HS-5 (cell line): ENCODE measurements at regions not wholly inside any gene's neighbourhood (a gene's known extent, or its start where the extent isn't known, plus 50 kb on each side); places are given as distances from the start of the nearest gene placed in this dataset.
A peak's percentile ranks its signal among the peaks of the same experiment; 100 is the strongest.

Source experiments
- DNase-seq: peaks from one replicate; pipeline ENCODE4 v3.0.0-alpha.2; 2012; ENCODE audit warnings: low read depth

DNA sequence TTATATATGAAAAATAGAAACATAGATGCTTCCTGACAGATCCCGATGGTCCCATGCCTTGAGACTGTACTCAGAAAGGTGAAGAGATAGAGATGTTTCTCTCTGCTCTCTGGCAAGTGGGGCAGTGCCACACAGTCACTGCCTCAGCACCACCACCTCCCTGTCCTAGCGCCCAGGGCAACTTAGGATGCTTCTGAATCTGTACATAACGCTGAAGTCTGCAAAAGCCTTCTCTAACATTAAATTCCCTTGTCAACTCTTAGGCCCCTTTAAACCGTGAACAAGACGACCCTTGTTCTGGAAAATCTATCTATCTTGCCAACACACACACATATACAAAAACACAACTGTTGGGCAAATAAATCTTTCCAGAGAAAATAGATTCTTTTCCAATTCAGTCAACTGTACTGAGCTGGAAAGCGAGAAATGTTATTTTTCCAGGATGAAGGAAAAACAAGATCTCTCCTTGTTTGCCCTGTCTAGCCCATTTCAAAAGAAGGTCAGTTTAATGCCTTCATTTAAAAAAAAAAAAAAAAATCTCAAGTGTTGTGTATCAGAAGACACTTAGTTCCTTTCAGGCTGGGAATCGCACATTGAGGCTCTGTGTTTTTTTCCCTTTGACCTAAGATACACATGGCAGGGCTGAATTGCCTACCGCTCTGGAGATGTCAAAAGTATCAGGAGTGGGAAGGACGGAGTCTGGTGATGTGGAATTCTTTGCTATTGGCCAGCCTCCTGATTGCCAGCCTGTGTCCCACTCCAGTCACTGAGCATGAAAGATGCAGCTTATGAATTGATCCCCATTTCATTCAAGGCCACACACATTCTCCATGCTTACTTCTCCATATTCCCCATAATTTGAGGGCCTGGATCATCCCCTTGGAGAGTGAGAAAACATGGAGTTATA is 241.4 kb downstream of the LACC1 start:
- DNase-seq, result no peak

DNA sequence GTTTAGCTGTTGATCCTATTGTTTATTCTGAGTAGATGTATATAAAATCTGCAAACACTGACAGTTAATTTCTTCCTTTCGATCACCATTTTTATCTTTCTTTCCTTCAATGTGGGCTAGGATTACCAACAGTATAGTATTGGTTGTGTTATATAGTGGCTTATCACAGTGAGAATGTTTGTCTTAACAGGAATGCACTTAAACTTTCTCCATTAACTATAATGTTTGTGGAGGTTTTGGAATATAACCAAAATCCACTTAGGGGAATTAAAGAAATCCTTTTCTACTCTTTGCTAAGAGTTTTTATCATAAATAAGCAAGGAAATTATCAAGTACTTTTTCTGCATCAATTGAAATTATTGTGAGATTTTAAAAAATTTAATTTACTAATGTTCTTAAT is 244.6 kb downstream of the LACC1 start:
- DNase-seq, result no peak

DNA sequence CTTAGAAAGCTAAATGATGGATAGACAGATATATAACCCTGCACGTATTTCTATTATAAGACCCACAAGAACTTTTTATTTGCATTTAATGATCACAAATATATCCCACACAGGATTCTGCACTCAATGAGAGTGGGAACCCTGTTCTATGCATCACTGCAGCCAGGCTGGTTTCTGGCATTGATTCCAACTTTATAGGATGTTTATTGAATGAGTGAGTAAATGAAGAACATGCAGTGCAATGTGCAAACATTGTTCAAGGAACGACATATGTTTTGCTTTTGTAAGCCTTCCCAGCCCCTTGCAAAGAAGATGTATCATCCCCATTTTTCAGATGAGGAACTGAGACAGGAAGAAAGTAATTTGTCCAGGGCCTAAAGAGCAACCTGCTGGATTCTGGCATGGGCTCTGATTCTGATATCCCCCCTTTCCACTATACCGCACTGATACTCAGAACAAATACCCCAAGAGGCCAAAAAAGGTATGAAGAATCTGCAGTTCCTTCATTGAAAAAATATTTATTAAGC is 246.3 kb downstream of the LACC1 start:
- no peak for DNase-seq

DNA sequence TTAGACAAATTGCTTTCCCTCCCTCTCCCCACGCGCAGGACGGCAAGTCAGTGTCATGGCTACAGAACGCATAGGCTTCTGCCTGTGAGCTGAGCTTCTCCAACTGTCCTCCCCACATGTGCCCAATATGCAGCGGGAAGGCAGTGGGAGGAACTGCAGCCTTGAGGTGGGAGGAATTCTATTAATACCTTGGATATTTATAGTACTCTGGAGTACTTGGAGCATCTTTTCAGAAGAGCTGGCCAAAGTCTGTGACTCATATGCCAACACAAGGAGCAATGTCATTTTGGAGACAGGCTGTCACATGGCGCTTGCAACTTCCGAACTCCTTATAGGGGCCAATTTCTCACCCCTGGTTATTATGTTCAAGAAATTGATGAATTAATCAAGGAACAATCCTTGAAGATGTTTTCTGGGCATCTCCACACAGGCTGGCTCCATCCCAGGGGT is 245.0 kb upstream of the SERP2 start:
- no peak for DNase-seq

DNA sequence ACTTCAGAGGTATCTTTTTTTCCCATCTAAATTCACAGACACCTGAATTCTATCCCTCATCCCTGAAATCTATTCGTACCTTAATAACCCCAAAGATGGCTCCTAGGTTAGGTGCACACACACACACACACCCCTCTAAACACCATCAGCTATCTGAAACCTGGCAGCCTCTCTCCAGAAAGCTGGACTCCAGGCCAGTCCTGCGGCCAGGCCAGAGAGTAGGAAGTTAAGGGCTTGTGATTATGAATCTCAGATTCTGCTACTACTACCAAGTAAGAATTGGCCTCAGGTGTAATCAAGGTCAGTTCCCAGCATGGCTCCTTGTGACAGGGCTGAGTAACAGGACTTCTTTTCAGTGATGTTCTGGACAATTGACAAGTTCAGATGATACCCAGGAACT is 244.2 kb upstream of the SERP2 start:
- DNase-seq, result no peak

DNA sequence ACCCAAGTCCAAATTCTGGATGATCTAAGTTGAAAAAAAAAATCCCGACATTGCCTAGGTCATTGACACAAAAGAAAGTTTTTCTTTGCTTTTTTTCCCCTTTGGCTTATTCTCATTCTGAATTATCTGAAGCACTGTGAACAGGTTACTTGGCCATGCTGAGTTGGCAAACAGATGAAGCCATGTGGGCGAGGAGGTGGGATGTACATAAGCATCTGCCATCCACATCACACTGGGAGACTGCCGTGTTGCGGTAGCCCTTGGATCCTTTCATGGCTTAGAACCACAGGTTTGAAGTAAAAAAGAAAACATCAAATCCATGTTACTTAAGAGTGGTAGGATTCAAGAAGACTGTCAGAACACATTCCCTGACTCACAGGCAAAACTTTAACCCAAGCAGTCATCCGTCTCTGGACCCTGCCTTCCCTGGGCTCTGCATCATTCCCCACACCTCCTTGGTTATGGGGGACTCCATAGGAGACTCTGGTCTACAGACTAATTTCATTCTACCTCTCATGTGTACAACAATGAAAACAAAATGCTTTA is 242.5 kb upstream of the SERP2 start:
- no peak for DNase-seq

DNA sequence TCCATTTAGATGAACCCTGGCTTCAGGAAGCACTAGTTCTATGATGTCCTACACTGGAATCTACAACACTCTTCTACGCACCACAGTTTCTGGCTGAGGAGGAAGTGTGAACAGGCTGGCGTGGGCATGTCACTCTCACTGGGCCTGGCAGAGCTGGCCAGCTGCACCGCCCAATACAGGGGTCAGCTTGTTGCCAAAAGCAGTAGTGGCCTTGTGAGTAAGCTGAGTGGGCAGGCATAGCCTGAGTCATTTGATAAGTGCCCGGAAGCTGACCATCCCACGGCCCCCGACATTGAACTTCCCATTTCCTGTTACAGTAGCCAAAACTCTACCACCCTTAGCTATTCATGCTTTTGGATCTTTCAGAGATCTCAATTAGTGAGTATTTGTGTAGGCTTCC is 240.9 kb upstream of the SERP2 start:
- DNase-seq, result no peak

DNA sequence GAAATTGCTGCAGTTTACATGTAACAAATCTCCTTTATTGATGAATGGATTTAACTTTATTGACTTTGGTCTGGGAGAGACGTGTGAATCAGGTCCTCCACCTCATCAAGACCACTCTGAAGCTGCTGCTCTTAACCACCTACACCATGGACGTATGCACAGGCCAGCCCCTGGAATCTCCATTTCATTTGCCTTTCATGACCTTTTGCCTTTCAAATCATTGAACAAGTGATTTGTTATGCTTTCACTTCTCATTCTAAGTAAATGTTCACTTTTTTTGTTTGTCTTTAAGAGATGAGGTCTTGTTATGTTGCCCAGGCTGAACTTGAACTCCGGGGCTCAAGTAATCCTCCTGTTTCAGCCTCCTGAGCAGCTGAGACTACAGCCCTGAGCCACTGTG is 240.0 kb upstream of the SERP2 start:
- no peak for DNase-seq

DNA sequence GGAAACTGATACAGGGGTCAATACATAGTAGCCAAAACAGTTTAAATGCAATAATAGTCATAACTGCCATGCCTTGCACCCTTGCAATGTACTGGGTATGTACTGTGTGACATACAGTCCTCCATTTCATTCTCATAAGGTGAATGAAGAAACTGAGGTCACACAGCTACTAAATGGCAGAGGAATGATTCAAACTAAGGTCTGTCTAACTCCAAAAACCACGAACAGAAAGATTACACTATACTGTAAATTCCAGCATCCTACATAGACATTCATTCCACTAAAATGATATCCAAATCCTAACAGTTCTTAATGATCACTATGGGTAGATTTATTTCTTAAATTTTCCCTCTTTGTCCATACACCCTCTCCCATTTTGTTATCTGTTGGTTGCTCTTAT is 238.1 kb upstream of the SERP2 start:
- DNase-seq, result no peak

DNA sequence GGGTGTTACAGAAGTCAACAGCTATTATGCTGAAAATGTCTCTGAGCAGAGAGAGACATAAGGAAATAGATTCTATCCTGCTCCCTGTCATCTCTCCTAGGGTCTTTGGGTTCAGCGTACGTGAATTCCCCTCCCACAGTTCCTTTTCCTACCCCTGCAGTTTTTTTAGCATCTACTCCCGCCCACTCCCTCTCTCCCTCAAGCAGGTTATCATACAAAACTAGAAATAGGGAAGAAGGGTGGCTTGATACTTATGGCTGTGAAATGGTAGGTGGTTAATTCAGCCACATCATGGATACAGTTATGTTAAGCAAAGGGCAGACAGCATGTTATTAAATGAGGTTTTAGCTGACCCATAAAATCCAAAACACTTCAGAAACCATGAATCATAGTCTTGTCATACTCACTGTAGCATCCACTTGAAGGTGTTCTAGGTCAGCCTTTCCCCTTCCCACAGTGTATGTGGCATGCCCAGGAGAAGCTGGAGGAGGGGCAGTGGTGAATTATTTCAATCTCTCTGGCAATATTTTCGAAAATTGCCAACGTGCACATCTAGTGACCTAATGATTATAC is 236.8 kb upstream of the SERP2 start:
- no peak for DNase-seq

DNA sequence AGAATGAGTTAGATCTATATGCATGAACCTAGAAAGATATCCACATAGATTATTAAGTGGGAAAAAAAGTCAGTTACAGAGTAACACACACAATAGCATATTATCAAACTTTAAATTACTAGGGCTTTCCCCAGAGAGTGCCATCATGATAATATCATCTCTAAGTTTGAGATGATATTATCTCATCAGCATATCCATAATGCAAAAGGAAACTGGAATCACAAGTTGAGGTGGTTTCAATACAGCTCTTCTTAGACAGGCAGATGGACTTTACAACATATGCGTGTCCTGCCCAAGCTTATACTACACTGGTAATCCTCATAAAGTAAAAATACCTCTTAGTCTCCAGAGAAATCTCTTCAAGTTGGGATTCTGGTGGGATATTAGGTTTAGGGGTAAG is 236.2 kb upstream of the SERP2 start:
- DNase-seq, result no peak

DNA sequence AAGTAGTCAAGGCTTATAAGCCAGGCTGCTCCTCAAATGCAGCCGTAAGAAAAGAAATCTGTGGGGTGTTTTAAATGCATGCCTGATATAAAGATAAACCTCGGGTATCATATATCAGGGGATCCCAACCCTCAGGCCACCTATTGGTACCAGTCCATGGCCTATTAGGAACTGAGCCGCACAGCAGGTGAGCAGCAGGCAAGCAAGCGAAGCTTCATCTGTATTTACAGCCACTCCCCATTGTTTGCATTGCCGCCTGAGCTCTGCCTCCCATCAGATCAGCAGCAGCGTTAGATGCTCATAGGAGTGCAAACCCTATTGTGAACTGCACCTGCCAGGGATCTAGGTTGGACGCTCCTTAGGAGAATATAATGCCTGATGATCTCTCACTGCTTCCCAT is 233.5 kb upstream of the SERP2 start:
- DNase-seq, result no peak

DNA sequence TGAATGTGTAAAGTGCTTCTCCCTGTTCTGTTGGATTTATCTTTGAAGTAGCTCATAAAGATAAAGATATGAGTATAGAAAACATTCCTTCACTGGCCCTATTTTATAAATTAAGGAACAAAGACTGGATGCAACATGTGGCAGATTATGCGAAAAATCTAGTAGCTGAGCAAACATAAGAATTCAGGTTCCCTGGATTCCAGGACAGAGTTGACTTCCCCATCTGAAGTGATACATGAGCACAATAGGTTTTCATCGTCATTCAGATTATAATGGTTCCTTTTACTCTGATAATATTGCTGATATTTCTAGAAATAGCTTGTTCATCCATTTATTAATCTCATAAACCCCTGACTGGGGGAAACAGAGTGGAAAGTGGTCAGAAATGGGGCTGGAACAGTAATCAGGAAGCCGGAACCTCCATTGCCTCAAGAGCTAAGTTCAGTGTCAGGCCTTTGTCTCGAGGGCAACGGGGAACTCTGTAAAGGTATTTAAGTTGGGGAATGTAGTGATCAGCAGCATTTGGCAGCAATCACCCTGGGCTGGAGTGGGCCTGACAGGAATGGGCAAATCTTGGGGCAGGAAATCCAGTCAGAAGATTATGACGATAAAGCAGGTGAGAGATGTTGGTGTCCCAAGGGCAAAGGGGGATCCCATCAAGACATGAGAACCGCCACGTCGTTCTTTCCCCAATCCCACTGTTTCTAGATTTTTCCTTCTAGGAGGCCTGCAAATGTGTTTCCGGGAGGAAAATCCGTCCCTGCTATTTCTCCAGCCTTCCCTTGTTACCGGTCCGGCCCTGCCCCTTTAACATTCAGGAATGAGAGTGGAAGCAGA is 232.5 kb upstream of the SERP2 start:
- no peak for DNase-seq

DNA sequence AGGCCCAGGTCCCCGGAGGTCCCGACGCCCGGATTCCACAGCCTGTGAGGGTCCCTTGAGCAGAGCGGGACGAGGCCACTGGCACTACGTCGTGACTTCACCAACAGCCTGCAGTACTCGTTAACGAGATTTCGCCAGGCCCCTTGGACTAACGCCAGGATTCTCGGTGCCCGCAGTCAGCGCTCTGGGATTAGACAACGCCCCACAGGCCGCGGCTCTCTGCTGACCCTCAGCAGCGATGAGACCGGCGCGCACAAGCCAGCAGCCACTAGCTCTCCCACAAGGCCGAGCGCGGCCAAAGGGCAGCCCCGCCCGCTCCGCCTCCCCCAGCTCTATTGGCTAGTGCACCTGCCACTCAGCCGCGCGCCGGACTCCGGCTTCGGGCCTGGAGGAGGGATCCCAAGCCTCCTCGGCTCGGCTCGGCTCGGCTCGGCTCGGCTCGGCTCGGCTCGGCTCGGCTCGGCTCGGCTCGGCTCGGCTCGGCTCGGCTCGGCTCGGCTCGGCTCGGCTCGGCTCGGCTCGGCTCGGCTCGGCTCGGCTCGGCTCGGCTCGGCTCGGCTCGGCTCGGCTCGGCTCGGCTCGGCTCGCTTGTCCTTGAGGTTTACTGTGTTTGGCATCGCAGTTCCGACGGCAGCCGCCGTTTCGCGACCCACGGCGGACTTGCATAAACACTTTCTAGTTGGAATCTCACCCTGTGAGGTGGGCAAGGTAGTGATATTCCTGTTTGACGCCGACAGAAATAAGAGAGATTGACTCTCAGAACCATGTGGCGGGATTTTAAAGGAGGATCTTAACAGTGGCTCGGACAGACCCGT is 231.7 kb upstream of the SERP2 start:
- peak; percentile 52 for DNase-seq

DNA sequence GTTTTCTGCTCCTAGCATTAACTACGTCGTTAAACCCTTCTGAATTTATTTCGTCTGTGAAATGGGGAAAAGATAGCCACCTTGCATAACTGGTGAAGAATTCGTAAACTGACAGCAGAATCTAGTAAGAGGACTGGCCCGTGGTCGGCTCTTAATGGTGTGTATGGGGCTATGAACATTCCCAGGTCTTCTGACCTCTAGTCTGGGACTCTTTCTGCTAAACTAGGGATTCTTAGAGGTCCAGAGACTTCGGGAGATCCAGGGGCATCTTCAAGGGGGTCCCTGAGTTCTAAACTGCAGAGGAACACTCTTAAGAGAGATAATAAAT is 231.1 kb upstream of the SERP2 start:
- no peak for DNase-seq

DNA sequence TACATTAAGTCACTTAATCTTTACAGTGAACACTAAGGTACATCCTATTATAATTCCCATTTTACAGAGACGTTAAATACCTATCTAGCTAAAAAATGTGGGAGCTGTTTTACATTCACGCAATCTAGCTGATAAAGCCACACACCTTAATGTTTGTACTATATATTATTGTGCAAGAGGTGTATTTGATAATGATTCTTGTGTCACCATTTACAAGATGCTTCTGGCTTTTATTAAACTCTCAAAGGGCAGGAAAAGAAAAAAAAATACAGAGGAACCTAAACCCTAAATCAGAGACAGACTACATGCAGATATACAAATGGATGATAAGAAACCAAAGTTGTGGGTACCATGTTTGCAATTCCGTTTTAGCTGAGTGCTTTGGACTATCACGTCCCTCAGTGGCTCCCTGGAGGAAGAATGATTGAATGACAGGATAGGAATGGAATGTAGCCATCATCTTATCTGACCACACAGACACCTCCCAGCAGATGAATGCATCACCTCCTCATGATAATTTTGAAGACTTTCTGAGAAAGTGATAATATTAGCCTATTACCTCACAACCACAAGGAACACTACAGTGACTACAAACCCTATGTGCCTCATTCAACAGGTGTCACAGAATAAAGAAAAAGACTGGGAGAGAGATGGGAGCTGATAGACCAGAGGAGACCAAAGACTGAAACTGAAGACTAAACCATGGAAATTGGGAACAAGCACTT is 230.5 kb upstream of the SERP2 start:
- DNase-seq, result no peak

DNA sequence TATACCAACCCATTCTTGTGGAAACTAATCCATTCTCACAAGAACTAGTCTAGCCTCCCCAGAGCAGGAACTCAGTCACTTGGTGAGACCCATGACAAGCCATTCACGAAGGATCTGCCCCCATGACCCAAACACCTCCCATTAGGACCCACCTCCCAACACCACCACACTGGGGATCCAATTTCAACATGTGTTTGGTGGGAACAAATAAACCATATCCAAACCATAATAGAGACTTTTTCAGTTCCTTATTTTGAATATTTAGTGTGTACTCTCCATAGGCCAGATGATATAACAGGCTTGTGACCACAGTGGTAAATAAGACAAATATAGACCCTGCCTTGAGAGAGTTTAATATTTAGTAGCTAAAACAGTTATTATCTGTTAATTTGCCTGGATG is 227.5 kb upstream of the SERP2 start:
- no peak for DNase-seq

DNA sequence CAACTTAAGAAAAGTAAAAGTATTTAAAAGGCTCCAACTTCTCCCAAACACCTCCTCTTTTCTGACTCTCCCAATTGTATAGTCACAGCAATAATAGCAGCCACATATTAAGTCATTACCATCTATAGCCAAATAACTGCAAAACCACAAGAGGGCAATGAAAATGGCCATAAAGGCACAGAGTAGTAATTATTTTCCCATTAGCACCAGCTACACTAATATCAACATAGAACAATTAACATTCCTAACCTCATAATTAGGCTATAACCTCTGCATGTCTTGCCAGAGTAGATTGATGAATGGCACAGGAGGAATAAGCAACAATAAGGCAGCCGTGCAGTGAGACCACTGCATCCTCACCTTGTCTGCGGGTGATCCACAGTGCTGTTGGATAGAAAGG is 226.4 kb upstream of the SERP2 start:
- no peak for DNase-seq

DNA sequence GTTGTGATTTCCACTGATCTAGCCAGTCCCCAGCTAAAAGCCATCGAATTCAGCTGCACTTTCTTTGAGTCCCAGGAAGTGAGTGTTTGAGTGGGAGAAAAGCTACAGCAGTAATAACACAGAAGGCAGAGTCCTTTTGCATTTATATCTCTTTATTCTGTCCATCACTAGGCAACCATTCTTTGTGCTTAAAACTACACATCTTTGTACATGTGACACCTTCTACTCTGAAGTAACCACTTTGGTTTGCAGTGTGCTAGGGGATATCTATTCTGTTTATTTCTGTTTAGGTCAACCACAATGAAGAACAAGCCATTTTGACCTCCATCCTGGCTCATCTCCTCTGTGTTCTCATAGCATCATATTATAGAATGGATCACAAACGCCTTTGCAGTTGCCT is 226.0 kb upstream of the SERP2 start:
- no peak for DNase-seq

DNA sequence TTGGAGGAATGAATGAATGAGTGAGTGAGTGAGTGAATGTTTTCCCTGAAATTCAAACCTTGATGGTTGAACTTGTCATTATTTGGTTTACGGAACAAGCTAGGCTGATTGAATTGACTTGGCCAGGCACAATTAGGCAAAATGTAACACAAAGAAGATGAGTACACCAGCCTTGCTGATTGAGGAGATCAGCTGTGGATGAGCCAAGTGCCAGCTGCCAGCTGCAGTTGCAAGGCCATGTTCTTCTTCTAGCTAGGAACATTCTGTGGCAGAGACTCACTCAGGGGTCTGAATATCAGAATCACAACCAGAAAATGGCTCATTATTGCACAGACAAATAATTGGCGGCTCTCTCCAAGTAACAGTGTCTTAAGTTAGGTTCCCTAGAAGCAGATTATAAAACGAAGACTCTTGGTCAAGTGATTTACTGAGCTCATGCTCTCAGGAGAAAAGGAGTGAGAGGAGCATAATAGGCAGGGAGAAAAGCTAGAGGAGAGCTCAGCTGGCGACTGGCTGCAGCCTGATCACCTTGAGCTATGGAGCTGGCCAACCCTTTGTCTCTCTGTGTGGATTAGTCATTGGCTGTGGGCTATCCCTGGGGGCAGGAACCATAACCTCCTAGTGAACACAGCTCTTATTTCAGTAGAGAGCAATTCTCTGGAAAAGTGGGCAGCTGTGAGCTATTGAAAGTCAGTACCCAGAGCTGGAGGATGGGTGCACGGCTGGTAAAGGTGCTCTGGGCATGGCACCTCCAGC is 225.3 kb upstream of the SERP2 start:
- no peak for DNase-seq
